OCI-M2 (cell line): ENCODE measurements at regions not wholly inside any gene's neighbourhood (a gene's known extent, or its start where the extent isn't known, plus 50 kb on each side); places are given as distances from the start of the nearest gene placed in this dataset.

Experiments
- DNase-seq: peaks from one replicate; lab custom pipeline; 2025; ENCODE audit not compliant: unreplicated experiment; lab: John Stamatoyannopoulos, UW

DNA sequence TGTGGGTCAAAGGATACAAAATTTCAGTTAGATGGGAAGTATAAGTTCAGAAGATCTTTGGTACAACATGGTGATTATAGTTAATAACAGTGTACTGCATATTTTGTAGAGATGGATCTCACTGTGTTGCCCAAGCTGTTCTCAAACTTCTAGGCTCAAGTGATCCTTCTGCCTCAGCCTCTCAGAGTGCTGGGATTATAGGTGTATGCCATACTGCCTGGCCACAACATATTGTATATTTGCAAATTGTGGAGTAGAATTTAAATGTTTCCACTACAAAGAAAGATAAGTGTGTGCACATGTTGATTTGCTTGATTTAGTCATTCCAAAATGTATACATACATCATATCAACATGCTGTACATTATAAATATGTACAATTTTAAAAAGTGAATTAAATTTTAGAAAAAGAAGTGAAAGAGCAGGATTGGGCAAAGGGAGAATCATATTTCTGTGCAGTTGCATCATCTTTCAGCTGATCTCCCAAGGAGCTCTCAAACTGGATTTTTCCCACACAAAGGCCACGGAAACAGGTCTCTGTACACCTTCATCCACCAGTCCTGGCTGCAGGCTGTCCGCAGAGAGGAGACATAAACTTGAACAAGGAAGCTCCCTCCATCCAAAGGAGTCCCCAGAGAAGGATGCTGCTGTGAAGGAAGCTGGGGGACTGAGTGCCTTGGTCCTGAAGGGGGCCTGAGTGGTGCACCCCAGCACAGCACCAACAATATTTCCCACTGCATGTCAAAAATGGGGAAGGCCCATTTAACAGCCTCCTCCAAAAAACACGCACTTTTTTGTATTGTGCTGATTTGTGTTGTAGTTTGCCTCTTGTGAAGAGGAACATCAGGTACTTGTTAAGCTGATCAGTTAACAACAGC is 217.1 kb upstream of the GHITM start:
- no peak for DNase-seq

DNA sequence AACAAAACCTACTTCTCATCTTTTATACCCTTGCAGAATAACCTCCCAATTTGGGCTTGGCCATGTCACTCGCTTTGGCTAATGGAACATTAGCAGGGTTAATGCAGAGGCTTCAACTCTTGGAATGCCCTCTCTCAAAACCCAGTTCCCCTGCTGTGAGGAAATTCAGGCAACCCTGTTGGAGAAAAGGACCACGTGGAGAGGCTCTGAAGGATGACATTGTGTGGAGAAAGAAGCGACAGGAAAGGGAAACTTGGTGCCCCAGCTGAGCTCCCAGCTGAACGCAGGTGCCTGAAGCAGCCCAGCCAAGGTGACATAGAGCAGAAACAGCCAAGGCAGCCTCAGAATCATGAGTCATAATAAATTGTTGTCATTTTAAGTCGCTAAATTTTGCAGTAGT is 214.2 kb upstream of the GHITM start:
- DNase-seq = no peak

DNA sequence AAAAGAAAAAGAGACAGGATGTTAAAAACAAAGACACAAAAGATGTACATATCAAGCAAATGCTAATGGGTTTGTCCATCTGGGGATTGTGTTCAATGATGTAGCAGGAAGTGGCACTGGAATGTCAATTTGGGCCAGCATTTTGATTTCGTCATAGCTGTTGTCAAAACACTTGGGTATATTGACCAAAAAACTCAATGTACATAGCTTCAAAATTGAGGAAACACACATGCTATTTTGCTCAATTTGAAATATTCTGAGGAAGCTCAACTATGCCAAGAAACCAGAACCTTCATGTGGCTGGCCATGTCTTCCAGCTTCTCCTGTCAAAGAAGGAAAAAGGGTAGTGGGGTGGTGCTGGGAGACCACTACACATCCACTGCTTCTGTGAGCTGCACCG is 212.7 kb upstream of the GHITM start:
- no peak for DNase-seq

DNA sequence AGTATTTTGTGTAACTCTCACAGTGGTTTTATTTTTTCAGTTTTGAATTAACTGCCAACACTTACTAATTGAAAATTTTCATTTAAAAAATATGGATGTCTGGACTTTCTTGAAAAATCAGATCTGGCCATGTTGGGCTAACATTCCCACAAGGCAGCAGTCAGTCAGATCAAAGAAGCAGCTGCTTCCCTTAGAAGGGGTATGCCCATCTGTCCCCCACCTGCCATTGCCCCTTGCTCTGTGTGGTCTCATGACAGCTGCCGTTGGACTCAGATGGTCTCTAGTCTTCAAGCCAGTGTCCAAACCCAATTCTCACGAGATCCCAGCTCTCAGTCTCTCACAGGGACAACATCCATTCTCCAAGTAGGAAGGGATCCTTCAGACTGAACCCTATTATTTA is 212.1 kb upstream of the GHITM start:
- no peak for DNase-seq

DNA sequence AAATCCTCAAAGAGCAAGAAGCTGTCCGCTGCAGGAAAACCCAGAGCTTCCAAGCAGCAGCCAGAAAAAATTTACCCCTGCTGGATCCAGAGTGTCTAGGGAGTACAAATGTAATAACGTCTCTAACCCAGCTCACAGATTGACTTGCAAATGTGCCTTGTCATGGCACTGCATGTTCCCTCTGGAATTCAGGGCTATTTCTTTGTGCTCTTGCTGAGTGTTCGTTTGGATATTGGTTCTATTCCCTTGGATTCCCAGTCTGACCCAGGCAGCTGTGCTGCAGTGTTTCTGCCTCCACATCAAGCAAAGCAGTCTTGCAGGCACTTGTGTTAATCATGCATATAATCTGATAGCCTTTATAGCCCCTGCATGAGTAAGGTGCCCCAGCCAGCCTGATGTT is 209.9 kb upstream of the GHITM start:
- no peak for DNase-seq

DNA sequence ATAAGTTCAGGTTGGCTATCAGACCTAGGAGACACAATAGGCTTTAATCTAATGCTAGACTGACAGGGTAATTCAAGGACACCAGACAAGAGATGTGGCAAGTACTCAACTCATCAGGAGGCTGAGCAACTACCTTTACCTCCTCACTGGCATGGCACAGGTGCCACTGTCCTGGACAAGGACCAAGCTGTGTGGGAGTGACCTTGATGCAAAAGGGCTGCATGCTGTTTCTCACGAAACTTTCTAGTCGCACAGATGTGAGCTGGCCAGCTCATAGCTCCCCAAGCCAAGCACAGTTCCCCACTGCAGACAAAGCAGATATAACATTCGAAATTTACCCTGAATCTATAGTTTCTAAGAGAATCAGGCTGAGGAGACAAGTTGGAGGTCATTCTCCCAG is 207.6 kb upstream of the GHITM start:
- DNase-seq = no peak

DNA sequence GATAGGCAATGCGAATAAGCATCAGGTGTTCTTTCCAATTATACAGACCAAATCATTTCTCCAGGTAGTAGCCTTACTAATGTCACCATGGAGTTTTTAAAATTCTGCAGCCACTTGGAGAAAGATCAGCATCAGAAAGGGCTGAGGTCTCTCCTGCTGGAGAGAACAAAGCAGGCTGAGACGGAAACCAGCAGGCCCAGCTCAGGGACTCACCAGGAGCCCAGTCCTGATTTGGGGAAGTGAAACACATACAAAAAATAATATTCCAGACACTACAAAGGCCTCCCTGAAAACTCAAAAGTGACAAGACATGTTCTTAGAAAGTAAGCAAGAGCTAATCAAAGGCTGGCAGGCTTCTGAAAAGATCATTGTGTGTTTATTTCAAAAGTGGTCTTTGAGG is 207.1 kb upstream of the GHITM start:
- DNase-seq = no peak

DNA sequence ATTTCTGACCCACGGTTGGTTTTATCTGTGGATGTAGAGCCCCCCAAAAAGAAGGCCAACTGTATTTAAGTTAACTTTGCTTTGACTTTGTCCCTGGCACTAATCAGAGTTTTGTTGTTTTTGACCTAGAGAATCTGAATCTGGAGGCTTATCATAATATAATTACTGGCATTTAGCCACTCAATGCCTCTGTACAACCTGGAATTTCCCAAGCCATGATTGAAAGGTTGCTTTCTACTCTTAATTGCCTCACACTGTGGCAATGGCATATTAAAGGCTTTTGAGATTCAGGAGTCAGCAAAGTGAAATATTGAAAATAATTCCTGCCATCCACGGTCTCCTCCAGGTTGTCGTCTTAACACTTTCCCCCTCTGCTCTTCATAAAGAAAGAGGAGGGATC is 205.2 kb upstream of the GHITM start:
- DNase-seq = no peak

DNA sequence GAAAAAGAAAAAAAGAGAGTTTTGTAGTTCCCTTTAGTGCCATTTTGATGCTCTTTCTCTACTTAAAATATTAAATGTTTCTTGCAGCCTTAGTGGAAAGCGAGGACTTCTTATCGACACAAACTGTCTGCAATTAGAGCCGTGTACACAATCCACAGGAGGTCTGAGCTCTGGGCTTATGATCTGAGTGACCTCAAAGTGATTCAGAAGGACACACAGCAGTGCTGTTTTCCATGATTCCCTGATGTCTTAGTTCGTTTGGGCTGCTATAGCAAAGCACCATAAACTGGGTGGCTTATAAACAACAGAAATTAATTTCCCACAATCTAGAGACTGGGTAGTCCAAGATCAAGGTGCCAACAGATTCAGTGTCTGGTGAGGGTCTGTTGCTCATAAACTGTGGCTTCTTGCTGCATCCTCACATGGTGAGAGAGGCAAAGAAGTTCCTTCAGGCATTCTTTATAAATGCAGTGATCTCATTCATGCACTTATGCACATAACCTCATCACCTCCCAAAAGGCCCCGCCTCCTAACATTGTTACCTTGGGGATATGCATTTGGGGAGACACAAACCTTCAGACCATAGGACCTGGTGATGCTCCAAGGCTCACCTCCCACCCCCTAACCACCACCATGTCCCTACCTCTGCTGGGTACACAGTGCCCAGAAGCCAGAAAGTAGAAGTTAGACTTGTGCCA is 204.5 kb upstream of the GHITM start:
- no peak for DNase-seq

DNA sequence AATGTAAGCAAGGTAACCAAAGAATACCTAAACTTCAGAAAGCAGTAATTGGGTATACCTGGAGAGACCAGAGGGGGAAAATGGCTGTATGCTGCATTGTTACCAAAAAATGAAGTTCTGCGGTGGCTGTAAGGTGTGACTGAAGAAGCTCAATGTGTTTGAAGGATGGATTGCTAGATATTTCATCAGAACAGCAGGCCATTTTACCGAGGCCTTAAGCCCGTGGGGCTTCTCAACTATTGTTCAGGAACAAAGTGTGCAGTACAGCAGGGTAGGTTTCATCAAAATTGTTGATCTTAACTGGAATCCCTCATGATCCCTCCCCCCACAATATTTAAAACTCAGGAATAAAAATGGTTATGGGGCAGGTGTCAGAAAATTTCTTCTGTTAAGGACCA is 204.0 kb upstream of the GHITM start:
- DNase-seq = no peak

DNA sequence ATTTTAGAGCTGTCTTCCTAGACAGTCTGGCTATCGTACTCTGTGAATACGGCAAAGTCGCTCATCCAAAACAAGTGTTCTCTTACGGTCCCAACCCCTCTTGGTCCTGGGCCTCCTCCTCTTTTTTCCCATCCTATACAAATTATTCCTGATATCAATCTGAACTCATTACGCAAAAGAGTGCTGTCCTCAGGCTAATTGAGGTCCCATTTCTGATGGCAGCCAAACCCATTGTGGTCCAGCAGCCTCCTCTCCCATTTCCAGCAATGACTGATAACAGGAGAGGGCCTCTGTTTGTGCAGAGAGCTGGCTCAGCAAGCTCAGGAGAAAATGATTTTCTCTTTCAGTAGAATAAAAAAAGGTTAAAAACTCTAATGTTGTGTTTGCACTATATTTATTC is 203.4 kb upstream of the GHITM start:
- DNase-seq = no peak

DNA sequence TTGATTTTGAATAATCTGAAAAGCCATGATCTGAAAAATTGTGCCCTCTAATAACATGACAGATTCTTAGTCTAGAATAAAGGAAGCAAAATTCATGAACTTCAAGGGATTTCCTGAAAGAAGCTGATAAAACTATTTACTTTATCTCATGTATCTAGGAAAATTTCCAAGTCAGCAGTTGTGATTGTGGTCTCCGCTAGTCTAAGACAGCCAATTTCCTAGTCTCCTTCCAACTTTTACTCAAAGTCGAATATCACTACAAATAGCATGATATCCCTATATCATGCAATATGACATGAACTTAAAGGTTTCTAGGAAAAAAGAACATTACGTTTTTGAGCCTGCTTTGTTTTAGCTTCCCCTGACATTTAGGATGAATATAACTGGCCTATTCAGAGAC is 202.1 kb upstream of the GHITM start:
- no peak for DNase-seq

DNA sequence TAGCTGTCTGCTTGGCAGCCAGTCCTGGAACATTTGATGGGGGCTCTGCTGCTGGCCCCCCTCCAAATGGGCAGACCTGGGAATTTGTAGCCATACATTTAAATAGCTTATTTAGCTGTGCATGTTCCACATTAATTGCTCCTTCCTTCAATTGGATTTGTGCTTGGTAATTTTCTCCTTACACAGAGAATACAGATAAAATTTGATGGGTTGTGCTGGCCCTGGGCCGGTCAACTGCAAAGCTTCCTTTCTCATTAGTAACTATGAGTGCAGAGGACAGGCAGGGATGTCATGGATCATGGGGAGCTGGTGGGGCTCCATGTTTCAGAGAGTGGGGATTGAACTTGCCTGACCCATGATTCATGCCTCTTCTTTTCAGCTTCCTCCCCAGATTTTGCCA is 201.5 kb upstream of the GHITM start:
- DNase-seq = no peak

DNA sequence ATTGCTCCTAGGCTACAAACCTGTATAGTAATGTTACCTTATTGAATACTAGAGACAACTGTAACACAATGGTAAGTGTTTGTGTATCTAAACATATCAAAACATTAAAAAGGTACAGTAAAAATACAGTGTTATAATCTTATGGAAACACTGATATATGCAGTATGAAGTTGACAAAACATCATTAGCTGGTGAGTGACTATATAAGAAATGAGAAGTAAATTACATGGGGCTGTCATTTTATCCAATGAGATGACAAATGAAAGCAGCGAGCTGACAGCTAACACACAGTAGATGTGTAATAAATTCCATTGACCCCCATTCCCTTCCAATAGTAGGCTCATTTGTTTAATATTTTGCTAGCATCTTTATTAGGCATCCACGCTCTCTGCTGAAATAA is 198.1 kb upstream of the GHITM start:
- DNase-seq = no peak

DNA sequence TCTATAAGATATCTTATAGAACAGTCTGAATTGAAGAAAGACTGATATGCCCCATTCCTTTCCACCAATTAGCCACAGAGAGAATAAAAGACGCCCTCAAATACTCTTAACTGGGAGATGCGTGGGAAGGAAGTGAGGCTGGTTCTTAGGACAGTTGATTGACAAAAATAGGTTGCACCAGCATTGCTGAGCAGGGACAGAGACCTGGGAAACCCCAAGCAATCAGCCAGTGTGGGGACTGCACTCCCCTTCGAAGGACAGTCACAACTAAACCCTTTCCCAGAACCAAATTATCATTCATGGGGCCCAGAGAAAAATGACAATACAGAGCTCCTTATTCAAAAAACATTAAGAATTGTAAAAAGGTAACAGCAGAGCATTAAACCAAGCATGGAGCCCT is 196.9 kb upstream of the GHITM start:
- DNase-seq = no peak

DNA sequence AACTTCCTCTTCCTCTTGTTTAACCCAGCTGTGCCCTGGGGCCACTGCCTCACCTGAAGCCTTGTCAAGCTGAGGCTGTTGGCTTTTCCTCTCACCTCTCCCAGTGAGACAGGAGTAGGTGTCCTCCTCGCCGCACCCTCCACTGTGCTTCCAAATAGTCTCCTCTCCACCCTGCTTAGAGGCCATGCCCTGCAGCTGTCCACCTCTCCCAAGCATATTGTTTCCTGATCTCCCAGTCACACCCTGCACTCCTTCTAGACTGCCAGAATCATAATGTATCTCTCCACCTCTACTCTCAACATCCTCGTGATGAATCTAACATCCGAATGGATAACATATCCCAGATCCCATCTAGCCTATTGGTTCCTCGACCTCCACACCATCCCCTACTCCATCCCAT is 196.3 kb upstream of the GHITM start:
- no peak for DNase-seq

DNA sequence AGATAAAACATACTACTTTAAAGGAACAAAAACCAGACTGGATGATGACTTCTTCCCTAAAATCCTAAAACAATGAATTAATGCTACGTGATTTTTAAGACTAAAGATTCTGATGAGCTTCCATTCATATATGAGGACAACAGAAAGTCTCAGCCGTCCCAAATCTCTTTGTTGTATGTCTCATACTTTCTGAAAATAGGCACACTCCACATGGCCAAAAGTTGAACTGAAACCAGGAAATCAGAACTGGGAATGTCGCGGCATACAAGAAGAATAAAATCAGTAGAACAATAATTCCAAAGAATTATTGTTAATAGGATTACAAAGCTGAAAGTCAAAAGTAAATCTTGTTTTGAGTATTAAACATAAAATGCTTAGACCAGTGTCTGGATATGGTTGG is 195.4 kb upstream of the GHITM start:
- no peak for DNase-seq

DNA sequence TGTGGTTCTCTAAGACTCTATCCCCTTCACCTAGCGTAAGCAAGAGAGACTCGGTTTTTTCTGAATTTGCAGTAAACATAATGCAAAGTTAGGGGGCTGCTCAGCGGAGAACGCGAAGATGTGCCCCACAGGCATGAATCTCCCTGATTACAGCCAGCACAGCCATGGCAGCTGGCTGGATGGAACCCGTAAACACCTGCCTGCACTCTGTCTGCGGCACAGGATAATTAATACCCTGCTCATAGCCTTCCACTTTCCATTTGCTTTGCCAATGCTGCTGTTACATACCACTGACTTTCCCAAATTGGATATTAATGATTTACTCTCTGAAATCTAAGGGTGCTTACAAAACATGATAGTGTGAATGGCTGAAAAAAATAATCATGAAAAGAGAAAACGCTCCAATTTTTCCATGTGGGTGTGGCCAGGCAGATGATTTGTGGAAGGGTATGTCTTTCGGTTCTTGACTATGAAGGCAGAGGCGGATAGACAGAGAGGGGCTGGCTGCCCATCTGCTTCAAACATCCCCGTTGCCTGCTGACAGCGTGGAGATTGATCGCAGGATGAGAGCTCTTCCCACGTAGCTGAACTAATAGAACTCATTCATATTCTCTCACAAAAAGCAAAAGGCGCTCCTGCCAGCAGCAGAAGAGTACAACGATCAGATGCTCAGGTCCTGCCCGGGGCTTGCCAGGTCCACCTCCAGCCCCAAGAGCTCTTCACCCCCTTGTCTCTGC is 193.2 kb upstream of the GHITM start:
- DNase-seq = no peak

DNA sequence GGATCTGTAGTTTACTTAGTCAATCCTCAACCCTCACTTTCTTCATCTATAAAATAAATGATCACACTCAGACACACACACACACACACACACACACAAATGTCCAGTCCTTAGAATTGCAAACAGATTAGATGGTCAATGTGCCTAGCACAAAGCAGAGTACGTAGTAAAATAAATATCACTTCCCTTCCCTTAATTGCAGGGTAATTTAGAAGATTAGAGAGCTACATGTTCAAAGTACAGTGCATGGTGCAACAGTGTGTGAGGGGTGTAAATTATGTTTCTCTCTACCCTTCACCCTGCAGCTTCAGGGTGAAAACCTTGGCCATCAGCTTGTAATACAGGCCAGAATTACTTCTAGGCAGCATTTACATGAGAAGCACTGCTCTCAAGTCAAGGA is 187.0 kb upstream of the GHITM start:
- no peak for DNase-seq

DNA sequence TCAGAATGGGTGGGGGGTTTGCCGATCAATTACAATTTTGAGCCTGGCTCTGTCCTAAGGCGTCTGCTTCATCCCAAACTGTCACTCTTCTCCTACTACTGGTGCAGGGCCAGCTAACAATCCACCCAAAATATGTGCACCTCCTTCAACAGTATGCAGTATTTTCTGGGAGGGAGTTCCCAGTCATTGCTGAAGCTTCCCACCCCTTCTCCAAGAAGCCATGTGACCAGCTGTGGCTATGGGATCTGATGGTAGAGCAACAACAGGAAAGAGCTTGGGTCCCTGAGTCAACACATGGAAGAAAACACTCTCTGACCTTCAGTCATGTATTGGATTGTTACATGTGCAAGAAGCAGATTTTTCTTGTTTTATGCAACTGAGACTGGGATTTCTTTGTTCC is 185.7 kb upstream of the GHITM start:
- DNase-seq = no peak

DNA sequence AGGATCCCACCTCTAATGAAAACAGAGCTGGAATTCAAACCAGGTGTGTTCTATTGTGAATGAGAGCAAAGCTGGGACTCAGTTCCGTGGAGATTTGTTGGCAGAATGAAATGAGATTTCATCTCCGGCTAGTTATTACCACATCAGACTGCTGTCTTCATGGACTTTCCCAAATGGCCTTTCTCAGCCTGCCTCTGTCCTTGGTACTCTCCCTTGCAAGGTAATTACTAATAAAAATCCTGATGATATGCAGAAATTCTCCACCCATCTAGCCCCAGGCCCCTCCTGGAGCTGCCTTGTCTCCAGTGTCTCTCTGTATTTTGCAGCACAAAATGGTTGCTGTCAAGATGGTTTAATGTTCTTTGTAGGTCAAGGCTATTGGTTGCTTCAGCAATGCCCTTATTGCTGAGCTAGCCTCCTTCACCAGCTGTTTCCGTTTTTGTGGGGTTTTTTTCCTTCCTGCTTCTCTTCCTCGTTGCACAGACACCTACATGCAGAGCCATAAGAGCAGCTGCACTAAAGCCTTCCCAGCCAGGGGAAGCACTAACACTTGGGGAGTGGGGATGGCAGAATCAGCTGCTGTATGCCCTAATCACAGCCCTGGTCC is 185.0 kb upstream of the GHITM start:
- no peak for DNase-seq

DNA sequence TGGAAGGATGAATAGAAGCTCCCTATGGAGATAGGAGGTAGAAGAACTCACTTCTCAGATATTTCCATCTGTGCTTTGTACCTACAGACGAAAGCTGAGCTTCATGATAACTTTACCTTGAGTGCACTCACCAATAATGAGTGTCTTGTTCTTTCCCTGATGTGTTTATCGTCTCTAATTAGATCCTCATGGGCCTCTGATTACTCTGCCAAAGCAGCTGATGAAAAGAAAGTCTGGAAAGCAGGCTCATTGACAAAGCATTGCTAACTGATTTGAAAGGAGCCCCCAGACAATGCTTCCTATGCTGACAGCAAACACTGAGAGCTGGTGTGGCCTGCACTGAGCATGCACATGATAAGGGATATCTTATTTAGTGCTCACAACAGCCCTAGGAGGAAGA is 183.9 kb upstream of the GHITM start:
- no peak for DNase-seq
